Fibroblast of lung (primary cell): ENCODE measurements at regions not wholly inside any gene's neighbourhood (a gene's known extent, or its start where the extent isn't known, plus 50 kb on each side); places are given as distances from the start of the nearest gene placed in this dataset.

Source experiments
- EZH2 ChIP-seq: IDR thresholded peaks from 2 replicates; pipeline ENCODE4 v1.5.1; 2012; ENCODE audit warnings: low read length, control low read depth, mild to moderate bottlenecking; ENCODE audit errors: missing control alignments
- TF ChIP-seq, protein P1 (sequence below), 2 donors: IDR thresholded peaks in 1 of 2; conservative IDR thresholded peaks in 1 of 2; 1 replicate in 1 of 2; 2 replicates in 1 of 2; pipeline ENCODE4 v1.5.1; 2011 to 2012; ENCODE audit warnings: low read length in 2 of 2, control low read depth in 1 of 2, inconsistent platforms in 1 of 2, low read depth in 1 of 2, mild to moderate bottlenecking in 1 of 2

DNA sequence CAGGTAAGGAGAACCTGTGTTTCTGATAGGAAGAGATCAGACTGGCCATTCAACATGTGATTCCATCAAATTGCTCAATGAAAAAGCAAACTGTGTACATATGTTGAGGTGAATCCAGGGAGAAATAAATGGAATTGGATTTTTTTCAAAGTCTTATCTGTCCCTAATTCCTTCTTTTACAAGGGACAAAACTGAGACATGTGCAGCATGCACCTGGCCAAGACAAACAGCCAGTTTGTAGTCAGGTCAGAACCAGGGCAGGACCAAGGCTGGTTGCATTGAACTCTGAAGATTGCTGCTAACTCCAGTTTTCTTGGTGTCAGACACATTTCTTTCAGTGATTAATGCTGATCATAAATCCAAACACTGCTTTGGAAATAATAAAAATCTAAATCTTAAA is 69.6 kb upstream of the CCDC190 start:
- TF ChIP-seq, protein P1, sequence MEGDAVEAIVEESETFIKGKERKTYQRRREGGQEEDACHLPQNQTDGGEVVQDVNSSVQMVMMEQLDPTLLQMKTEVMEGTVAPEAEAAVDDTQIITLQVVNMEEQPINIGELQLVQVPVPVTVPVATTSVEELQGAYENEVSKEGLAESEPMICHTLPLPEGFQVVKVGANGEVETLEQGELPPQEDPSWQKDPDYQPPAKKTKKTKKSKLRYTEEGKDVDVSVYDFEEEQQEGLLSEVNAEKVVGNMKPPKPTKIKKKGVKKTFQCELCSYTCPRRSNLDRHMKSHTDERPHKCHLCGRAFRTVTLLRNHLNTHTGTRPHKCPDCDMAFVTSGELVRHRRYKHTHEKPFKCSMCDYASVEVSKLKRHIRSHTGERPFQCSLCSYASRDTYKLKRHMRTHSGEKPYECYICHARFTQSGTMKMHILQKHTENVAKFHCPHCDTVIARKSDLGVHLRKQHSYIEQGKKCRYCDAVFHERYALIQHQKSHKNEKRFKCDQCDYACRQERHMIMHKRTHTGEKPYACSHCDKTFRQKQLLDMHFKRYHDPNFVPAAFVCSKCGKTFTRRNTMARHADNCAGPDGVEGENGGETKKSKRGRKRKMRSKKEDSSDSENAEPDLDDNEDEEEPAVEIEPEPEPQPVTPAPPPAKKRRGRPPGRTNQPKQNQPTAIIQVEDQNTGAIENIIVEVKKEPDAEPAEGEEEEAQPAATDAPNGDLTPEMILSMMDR (conservative IDR thresholded peaks at IDR 0.05 in 1 of 2, IDR thresholded peaks at IDR 0.05 in 1 of 2; ENCODE audit: low read depth in 1 of 2, low read length in 2 of 2): no peak
- no peak for TF ChIP-seq EZH2
